Osteoblast (primary cell): ENCODE measurements at regions not wholly inside any gene's neighbourhood (a gene's known extent, or its start where the extent isn't known, plus 50 kb on each side); places are given as distances from the start of the nearest gene placed in this dataset.

ENCODE experiments used
- DNase-seq: peaks from one replicate; pipeline ENCODE4 v3.0.0; 2011; ENCODE audit warnings: low spot score, mixed read lengths; ENCODE audit not compliant: insufficient read length; ENCODE audit errors: missing footprints
- H2AFZ ChIP-seq: 2 replicates; pipeline ENCODE4 v1.6.0; 2011; ENCODE audit warnings: mild to moderate bottlenecking, low read length
- H3K27ac ChIP-seq: 2 replicates; pipeline ENCODE4 v1.5.1; 2011; ENCODE audit warnings: mild to moderate bottlenecking, low read depth, low read length, moderate library complexity
- H3K27me3 ChIP-seq: 2 replicates; pipeline ENCODE4 v1.6.0; 2012; ENCODE audit warnings: mild to moderate bottlenecking, control low read depth, inconsistent platforms, low read length, moderate library complexity; ENCODE audit not compliant: insufficient read depth
- H3K36me3 ChIP-seq: 2 replicates; pipeline ENCODE4 v1.5.1; 2011; ENCODE audit warnings: mild to moderate bottlenecking, low read length, control low read depth, moderate library complexity; ENCODE audit not compliant: insufficient read depth
- H3K4me1 ChIP-seq: 2 replicates; pipeline ENCODE4 v1.5.1; 2011; ENCODE audit warnings: mild to moderate bottlenecking, low read length, control low read depth, moderate library complexity; ENCODE audit not compliant: insufficient read depth
- H3K4me2 ChIP-seq: 2 replicates; pipeline ENCODE4 v1.6.0; 2011; ENCODE audit warnings: mild to moderate bottlenecking, low read length; ENCODE audit not compliant: insufficient read depth
- H3K4me3 ChIP-seq: fragments of 200-600 bp; sonication (generic); 3 replicates; pipeline ENCODE4 v1.5.1; 2012; ENCODE audit warnings: mild to moderate bottlenecking, low read length, inconsistent platforms; ENCODE audit not compliant: insufficient read depth
- H3K79me2 ChIP-seq: 2 replicates; pipeline ENCODE4 v1.6.0; 2012; ENCODE audit warnings: mild to moderate bottlenecking, low read length, control low read depth, inconsistent platforms; ENCODE audit not compliant: insufficient read depth
- H3K9me3 ChIP-seq: 2 replicates; pipeline ENCODE4 v1.5.1; 2011; ENCODE audit warnings: low read depth, low read length, control low read depth
- H4K20me1 ChIP-seq: 2 replicates; pipeline ENCODE4 v1.6.0; 2012; ENCODE audit warnings: mild to moderate bottlenecking, low read length, control low read depth; ENCODE audit not compliant: insufficient read depth
- TF ChIP-seq, protein P1 (sequence below): IDR thresholded peaks from 2 replicates; pipeline ENCODE4 v1.5.1; 2011; ENCODE audit warnings: mild to moderate bottlenecking, low read depth, low read length, moderate library complexity; ENCODE audit errors: extremely low read depth

DNA sequence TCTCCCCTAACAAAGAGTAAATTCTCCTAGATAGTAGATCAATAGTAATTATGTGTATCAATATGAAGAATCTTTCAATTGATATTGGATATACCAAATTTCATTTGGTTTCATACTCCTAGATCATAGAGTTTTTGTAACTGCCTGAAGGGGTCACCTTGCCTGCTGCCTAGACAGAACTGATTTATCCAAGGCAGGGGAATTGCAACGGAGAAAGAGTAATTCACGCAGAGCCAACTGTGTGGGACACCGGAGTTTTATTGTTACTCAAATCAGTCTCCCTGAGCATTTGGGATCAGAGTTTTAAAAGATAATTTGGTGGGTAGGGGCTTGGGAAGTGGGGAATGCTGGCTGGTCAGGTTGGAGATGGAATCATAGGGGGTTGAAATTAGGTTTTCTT, 92.2 kb upstream of the SLC8A1 start:
- no peaks in the 10 kb centered on the region for H4K20me1 ChIP-seq
- H3K4me1 ChIP-seq = no peaks in the 10 kb centered on the region
- H3K4me2 ChIP-seq = no peak overlapping the region
- H3K9me3 ChIP-seq = no peaks in the 10 kb centered on the region
- H2AFZ ChIP-seq = no peak overlapping the region
- H3K4me3 ChIP-seq = no peak overlapping the region
- no peak overlapping the region for H3K27ac ChIP-seq
- no peaks in the 10 kb centered on the region for H3K79me2 ChIP-seq
- TF ChIP-seq, protein P1, sequence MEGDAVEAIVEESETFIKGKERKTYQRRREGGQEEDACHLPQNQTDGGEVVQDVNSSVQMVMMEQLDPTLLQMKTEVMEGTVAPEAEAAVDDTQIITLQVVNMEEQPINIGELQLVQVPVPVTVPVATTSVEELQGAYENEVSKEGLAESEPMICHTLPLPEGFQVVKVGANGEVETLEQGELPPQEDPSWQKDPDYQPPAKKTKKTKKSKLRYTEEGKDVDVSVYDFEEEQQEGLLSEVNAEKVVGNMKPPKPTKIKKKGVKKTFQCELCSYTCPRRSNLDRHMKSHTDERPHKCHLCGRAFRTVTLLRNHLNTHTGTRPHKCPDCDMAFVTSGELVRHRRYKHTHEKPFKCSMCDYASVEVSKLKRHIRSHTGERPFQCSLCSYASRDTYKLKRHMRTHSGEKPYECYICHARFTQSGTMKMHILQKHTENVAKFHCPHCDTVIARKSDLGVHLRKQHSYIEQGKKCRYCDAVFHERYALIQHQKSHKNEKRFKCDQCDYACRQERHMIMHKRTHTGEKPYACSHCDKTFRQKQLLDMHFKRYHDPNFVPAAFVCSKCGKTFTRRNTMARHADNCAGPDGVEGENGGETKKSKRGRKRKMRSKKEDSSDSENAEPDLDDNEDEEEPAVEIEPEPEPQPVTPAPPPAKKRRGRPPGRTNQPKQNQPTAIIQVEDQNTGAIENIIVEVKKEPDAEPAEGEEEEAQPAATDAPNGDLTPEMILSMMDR = no peak
- no peak for DNase-seq
- H3K27me3 ChIP-seq = no peaks in the 10 kb centered on the region
- no peaks in the 10 kb centered on the region for H3K36me3 ChIP-seq

DNA sequence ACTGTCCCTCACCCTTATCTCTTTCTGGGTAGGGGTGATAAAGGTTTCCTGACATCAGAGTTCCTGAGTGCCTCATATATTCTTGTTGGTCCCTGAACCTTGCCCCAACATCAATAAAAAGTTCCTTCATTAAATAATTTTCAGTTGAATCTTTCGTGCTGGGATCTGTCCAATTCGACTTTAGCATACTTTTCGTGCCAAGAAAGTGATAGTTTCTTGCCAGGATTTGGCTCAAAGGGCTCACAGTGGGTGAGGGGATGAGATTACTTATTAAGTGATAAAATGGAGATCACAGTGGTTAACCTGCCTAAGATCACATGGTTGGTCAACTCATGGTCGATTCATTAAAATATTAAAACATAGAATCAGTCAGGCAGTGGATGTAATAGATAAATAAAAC, 93.8 kb upstream of the SLC8A1 start:
- Histone ChIP-seq H3K27ac (no peak overlapping the region), H4K20me1 (no peaks in the 10 kb centered on the region), H3K79me2 (no peaks in the 10 kb centered on the region), H2AFZ (no peak overlapping the region), H3K27me3 (no peaks in the 10 kb centered on the region), H3K36me3 (no peaks in the 10 kb centered on the region), H3K9me3 (no peaks in the 10 kb centered on the region), H3K4me3 (no peak overlapping the region), H3K4me1 (no peaks in the 10 kb centered on the region), H3K4me2 (no peak overlapping the region)
- no peak for DNase-seq
- TF ChIP-seq, protein P1 = no peak

DNA sequence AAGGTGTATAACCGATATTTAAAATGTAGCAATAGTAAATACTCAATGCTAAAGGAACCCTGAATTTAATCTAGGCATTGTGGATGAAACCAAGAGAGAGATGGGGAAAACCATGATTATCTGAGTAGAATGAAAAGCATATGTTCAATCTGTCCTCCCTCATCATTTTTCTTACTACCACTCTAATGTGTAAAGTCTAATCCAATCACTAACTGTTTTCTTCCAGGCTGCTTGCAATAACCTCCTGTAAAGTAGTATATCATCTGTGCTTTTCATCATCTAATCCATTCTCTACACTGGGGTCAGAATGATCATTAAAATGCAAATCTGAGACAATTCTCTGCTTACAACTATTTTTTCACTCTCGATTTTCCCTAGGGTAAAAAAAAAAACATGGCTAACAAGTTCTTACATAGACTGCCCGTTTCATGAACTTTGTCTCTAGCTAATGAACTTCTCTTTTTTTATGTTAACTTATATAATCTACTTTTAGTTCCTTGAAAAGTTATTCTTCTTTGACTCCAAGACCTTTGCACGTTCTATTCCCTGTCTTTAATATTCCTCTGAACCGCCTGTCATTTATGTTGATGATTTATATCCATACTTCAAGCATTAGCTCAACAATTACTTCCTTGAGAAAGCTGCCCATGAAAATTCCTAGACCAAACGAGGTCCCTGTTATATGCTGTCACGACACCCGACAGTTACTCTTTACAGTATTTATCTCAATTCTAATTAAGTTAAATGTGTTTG, 94.7 kb upstream of the SLC8A1 start:
- no peaks in the 10 kb centered on the region for H3K27me3 ChIP-seq
- H3K4me3 ChIP-seq = no peak overlapping the region
- H3K4me1 ChIP-seq = no peaks in the 10 kb centered on the region
- TF ChIP-seq, protein P1 = no peak
- H4K20me1 ChIP-seq = no peaks in the 10 kb centered on the region
- H3K36me3 ChIP-seq = no peaks in the 10 kb centered on the region
- no peaks in the 10 kb centered on the region for H3K79me2 ChIP-seq
- no peak for DNase-seq
- H3K27ac ChIP-seq = no peak overlapping the region
- no peaks in the 10 kb centered on the region for H3K9me3 ChIP-seq
- no peak overlapping the region for H2AFZ ChIP-seq
- H3K4me2 ChIP-seq = no peak overlapping the region

DNA sequence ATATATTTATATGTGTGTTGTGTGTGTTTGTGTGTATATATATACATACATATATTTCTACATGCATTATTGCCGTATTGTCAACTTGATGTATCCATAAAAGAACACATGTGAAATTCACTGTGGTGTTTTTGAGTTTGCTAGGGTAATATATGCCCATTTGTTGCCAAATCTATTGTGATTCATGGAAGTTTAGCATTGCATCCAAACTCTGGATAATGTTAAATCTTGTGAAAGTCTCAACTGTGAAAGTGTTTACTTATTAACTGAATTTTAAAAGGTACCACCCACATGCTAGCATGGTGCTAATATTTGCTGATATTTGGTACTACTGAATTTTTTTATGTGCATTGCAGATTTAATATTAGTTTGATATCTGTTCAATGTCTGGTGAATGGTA, 96.6 kb upstream of the SLC8A1 start:
- H3K4me2 ChIP-seq = no peak overlapping the region
- H3K27ac ChIP-seq = no peak overlapping the region
- no peaks in the 10 kb centered on the region for H3K79me2 ChIP-seq
- no peaks in the 10 kb centered on the region for H4K20me1 ChIP-seq
- H3K36me3 ChIP-seq = no peaks in the 10 kb centered on the region
- DNase-seq = no peak
- H3K27me3 ChIP-seq = no peaks in the 10 kb centered on the region
- TF ChIP-seq, protein P1 = no peak
- H3K9me3 ChIP-seq = no peaks in the 10 kb centered on the region
- H3K4me3 ChIP-seq = no peak overlapping the region
- no peak overlapping the region for H2AFZ ChIP-seq
- H3K4me1 ChIP-seq = no peaks in the 10 kb centered on the region
